OCI-LY3 (cell line): ENCODE measurements at regions not wholly inside any gene's neighbourhood (a gene's known extent, or its start where the extent isn't known, plus 50 kb on each side); places are given as distances from the start of the nearest gene placed in this dataset.

Experiments
- EZH2phosphoT487 ChIP-seq: fragments of 200-600 bp; shearing (Covaris generic); IDR thresholded peaks from 2 replicates; pipeline ENCODE4 v1.6.1; 2018; ENCODE audit warnings: antibody characterized with exemption, mixed run types, low read depth
- TF ChIP-seq, protein P1 (sequence below): fragments of 200-600, 300-600 bp; sonication (generic); IDR thresholded peaks from 2 replicates; pipeline ENCODE4 v1.5.1; 2014; ENCODE audit warnings: antibody characterized with exemption, low read length, low read depth

DNA sequence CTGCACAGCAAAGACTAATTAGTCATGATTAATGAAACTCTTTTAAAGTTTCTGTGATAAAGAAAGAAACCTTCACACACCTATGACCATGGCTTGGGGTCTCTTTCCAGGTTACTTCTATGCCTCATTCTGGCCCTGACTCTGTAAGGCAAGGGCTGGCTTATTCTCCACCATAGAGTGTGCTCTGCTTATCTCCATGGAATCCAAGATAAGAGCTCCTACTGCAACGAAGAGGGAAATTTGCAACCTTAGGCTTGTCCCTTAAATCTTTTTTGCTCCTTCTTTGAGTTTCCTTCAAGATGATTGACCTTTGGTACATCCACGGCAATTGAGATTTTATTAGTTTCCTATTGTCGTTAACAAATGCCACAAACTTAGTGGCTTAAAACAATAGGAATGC is 239.9 kb downstream of the SPRY2 start:
- TF ChIP-seq, protein P1, sequence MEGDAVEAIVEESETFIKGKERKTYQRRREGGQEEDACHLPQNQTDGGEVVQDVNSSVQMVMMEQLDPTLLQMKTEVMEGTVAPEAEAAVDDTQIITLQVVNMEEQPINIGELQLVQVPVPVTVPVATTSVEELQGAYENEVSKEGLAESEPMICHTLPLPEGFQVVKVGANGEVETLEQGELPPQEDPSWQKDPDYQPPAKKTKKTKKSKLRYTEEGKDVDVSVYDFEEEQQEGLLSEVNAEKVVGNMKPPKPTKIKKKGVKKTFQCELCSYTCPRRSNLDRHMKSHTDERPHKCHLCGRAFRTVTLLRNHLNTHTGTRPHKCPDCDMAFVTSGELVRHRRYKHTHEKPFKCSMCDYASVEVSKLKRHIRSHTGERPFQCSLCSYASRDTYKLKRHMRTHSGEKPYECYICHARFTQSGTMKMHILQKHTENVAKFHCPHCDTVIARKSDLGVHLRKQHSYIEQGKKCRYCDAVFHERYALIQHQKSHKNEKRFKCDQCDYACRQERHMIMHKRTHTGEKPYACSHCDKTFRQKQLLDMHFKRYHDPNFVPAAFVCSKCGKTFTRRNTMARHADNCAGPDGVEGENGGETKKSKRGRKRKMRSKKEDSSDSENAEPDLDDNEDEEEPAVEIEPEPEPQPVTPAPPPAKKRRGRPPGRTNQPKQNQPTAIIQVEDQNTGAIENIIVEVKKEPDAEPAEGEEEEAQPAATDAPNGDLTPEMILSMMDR = no peak
- TF ChIP-seq EZH2phosphoT487 = no peak
